Colonic mucosa (tissue), 4 donors: ENCODE measurements at regions not wholly inside any gene's neighbourhood (a gene's known extent, or its start where the extent isn't known, plus 50 kb on each side); places are given as distances from the start of the nearest gene placed in this dataset.

Experiments
- DNase-seq: peaks from one replicate; pipeline ENCODE4 v3.0.0-alpha.2; 2020
- H3K27ac ChIP-seq: fragments of 200-600 bp; one replicate; pipeline ENCODE4 v1.8.0; 2021
- H3K27me3 ChIP-seq: fragments of 200-600 bp; one replicate; pipeline ENCODE4 v1.8.0; 2021
- H3K36me3 ChIP-seq: fragments of 200-600 bp; one replicate; pipeline ENCODE4 v1.8.0; 2021
- H3K4me1 ChIP-seq: fragments of 200-600 bp; one replicate; pipeline ENCODE4 v1.8.0; 2021; ENCODE audit warnings: mild to moderate bottlenecking
- H3K4me3 ChIP-seq: fragments of 200-600 bp; one replicate; pipeline ENCODE4 v1.8.0; 2021
- H3K9ac ChIP-seq, 2 donors: one replicate each; pipeline ENCODE4 v1.7.0; 2013; ENCODE audit warnings: control low read depth in 2 of 2, low read depth in 2 of 2, low read length in 2 of 2
- H3K9me3 ChIP-seq: fragments of 200-600 bp; one replicate; pipeline ENCODE4 v1.8.0; 2021
- intact Hi-C: fragments of 100-400 bp; cut with DNase I; formaldehyde crosslinking; loops from one replicate; pipeline ENCODE4 v1.14.1; 2022
- TF ChIP-seq, protein P1 (sequence below): fragments of 200-600 bp; IDR thresholded peaks from one replicate; pipeline ENCODE4 v1.8.0; 2022; ENCODE audit warnings: antibody characterized with exemption, mild to moderate bottlenecking
- donor health status: healthy.
- donor health status: DM: no; HTN: no; CAD: no.
- donor health status: DM: no; HTN: no; CAD: no.

DNA sequence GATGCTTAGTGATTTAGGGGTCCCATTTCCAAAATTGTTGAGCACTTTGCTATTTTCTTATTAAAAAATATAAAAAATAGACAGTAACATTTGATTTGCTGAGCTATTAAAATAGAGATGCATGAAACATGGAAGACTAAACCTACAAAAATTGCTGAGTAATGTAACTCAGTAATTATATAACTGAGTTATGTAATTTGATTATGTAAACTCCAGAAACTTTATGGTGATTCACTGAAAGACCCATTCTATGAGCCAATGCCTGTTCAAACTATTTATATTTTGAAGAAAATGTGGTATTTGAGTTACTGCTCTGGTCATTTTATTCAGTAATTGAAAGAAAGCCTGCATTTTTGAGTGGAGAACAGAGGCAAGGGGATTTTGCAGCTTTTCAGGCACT is 1221.5 kb upstream of the ALCAM start:
- H3K4me1 ChIP-seq: no peaks in the 10 kb centered on the region
- intact Hi-C loops: no loop called here
- H3K36me3 ChIP-seq: no peaks in the 10 kb centered on the region
- no peak overlapping the region for H3K9ac ChIP-seq
- H3K27me3 ChIP-seq: no peaks in the 10 kb centered on the region
- H3K9me3 ChIP-seq: no peaks in the 10 kb centered on the region
- TF ChIP-seq, protein P1, sequence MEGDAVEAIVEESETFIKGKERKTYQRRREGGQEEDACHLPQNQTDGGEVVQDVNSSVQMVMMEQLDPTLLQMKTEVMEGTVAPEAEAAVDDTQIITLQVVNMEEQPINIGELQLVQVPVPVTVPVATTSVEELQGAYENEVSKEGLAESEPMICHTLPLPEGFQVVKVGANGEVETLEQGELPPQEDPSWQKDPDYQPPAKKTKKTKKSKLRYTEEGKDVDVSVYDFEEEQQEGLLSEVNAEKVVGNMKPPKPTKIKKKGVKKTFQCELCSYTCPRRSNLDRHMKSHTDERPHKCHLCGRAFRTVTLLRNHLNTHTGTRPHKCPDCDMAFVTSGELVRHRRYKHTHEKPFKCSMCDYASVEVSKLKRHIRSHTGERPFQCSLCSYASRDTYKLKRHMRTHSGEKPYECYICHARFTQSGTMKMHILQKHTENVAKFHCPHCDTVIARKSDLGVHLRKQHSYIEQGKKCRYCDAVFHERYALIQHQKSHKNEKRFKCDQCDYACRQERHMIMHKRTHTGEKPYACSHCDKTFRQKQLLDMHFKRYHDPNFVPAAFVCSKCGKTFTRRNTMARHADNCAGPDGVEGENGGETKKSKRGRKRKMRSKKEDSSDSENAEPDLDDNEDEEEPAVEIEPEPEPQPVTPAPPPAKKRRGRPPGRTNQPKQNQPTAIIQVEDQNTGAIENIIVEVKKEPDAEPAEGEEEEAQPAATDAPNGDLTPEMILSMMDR: no peak
- DNase-seq: no peak
- H3K27ac ChIP-seq: no peak overlapping the region
- no peak overlapping the region for H3K4me3 ChIP-seq

DNA sequence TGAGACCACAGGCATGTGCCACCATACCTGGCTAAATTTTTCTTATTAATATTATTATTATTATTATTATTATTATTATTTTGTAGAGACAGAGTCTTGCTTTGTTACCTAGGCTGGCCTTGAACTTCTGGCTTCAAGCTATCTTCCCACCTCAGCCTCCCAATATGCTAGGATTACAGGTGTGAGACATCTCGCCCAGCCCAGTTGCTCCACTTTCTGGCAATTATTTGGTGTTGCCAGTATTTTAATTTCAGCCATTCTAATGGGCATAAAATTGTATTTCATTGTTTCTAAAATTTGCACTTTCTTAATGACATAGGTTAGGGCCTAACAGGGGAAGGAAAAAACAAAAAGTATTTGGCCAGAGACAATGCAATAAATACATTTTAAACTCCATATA is 1217.6 kb upstream of the ALCAM start:
- Histone ChIP-seq H3K27me3 (no peaks in the 10 kb centered on the region), H3K36me3 (no peaks in the 10 kb centered on the region), H3K4me3 (no peak overlapping the region), H3K4me1 (no peaks in the 10 kb centered on the region), H3K27ac (no peak overlapping the region), H3K9ac (no peak overlapping the region), H3K9me3 (no peaks in the 10 kb centered on the region)
- DNase-seq: no peak
- intact Hi-C loops: no loop called here
- TF ChIP-seq, protein P1: no peak

DNA sequence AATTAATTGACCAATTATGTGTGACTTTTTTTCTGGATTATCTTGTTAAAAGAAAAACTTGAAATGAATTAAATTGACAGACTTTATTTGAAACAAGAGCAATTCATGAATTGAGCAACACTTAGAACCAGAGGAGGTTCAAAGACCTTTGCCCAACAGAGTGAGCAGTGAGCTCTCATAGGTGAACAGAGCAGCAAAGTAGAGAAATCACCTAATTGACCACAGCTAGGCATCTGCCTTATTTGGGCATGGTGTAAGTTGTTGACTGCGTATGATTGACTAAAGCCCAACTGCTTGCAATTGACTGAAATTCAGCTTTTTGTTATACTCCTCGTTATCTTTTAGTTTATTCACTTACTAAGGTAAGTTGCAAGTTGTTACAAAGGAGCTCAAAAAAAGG is 1216.0 kb upstream of the ALCAM start:
- H3K36me3 ChIP-seq: no peaks in the 10 kb centered on the region
- intact Hi-C loops: no loop called here
- TF ChIP-seq, protein P1: no peak

DNA sequence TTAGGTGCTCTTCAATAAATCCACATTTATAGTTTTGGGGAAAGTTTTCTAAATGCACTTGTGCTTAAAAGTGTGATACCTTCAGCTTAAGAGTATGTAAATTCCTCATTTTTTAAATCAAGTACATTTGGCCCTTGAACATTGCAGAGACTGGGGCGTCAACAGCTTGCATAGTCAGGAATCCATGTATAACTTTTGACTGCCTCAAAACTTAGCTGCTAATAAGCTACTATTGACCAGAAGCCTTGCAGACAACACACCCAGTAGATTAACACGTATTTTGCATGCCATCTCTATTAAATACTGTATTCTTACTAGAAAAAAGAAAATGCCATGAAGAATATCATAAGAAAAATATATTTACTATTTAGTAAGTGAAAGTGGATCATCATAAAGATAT is 1211.8 kb upstream of the ALCAM start:
- intact Hi-C loops: no loop called here
- Histone ChIP-seq H3K27me3 (no peaks in the 10 kb centered on the region), H3K27ac (no peak overlapping the region)

More for the DNA sequence above, 1216.0 kb upstream of the ALCAM start:
- no peak for DNase-seq
- Histone ChIP-seq H3K9ac (no peak overlapping the region), H3K27me3 (no peaks in the 10 kb centered on the region), H3K4me3 (no peak overlapping the region), H3K27ac (no peak overlapping the region), H3K9me3 (no peaks in the 10 kb centered on the region), H3K4me1 (no peaks in the 10 kb centered on the region)

DNA sequence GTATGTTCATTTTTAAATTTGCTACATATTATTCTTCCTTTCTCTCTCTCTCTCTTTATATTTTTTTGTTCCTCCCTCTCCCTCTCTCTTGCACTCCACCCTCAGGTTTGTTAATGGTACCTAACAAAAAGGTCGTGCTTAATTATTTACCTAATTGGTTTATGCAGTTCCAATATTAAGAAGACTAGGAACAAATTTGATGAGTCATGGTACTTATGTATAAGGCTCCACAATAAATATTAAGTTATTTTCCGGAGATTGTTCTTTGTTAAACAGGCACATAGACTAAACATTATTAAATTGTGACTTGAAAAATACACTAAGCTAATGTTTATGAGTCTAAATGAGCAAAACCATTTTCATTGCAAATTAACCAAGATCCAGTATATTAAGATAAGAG is 1200.8 kb upstream of the ALCAM start:
- Histone ChIP-seq H3K9ac (no peak overlapping the region), H3K4me3 (no peak overlapping the region), H3K27me3 (no peaks in the 10 kb centered on the region), H3K27ac (no peak overlapping the region), H3K4me1 (no peaks in the 10 kb centered on the region), H3K9me3 (no peaks in the 10 kb centered on the region), H3K36me3 (no peaks in the 10 kb centered on the region)
- no peak for DNase-seq
- TF ChIP-seq, protein P1: no peak
- intact Hi-C loops: no loop called here

More for the DNA sequence above, 1211.8 kb upstream of the ALCAM start:
- no peak for DNase-seq
- no peaks in the 10 kb centered on the region for H3K4me1 ChIP-seq
- H3K4me3 ChIP-seq: no peak overlapping the region
- TF ChIP-seq, protein P1: no peak
- H3K9me3 ChIP-seq: no peaks in the 10 kb centered on the region
- H3K9ac ChIP-seq: no peak overlapping the region
- no peaks in the 10 kb centered on the region for H3K36me3 ChIP-seq

DNA sequence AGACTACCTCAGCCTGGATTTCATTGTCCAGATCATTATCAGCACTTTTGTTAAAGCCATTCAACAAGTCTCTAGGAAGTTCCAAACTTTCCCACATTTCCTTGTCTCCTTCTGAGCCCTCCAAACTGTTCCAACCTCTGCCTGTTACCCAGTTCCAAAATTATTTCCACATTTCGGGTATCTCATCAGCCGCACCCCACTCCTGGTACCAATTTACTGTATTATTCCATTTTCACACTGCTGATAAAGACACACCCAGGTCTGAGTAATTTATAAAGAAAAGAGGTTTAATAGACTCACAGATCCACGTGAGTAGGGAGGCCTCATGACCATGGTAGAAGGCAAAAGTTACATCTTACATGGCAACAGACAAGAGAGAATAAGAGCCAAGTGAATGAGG is 1198.3 kb upstream of the ALCAM start:
- Histone ChIP-seq H3K4me1 (no peaks in the 10 kb centered on the region), H3K9ac (no peak overlapping the region), H3K36me3 (no peaks in the 10 kb centered on the region), H3K27ac (no peak overlapping the region), H3K9me3 (no peaks in the 10 kb centered on the region), H3K27me3 (no peaks in the 10 kb centered on the region), H3K4me3 (no peak overlapping the region)
- intact Hi-C loops: no loop called here
- no peak for DNase-seq
- TF ChIP-seq, protein P1: no peak
